Tibial nerve (tissue), 4 donors: ENCODE measurements at regions not wholly inside any gene's neighbourhood (a gene's known extent, or its start where the extent isn't known, plus 50 kb on each side); places are given as distances from the start of the nearest gene placed in this dataset.

Experiments used
- DNase-seq, 2 donors: peaks; one replicate each; pipeline ENCODE4 v3.0.0-alpha.2; 2019; ENCODE audit warnings: low spot score in 2 of 2
- H3K27ac ChIP-seq, 4 donors: fragments of 200-600 bp; sonication (generic) in 3 of 4; one replicate each; pipeline ENCODE4 v1.5.1; 2017 to 2019; ENCODE audit warnings: mild to moderate bottlenecking in 1 of 4
- H3K27me3 ChIP-seq, 2 donors: fragments of 200-600 bp; sonication (generic) in 1 of 2; one replicate each; pipeline versions ENCODE4 v1.5.1 to v1.6.0; 2017 to 2019
- H3K36me3 ChIP-seq, 3 donors: fragments of 200-600 bp; sonication (generic); one replicate each; pipeline ENCODE4 v1.5.1; 2018 to 2019
- H3K4me1 ChIP-seq, 4 donors: fragments of 200-600 bp; sonication (generic) in 3 of 4; one replicate each; pipeline ENCODE4 v1.5.1; 2017 to 2019
- H3K4me3 ChIP-seq, 4 donors: fragments of 200-600 bp; sonication (generic) in 3 of 4; one replicate each; pipeline ENCODE4 v1.5.1; 2017 to 2019; ENCODE audit warnings: mild to moderate bottlenecking in 1 of 4, moderate library complexity in 1 of 4
- H3K9me3 ChIP-seq, 4 donors: fragments of 200-600 bp; sonication (generic) in 3 of 4; one replicate each; pipeline ENCODE4 v1.5.1; 2017 to 2019
- EP300 ChIP-seq, 2 donors: sonication (generic); formaldehyde crosslinking; IDR thresholded peaks; one replicate each; pipeline ENCODE4 v1.6.1; 2017; ENCODE audit warnings: antibody characterized with exemption in 2 of 2, mild to moderate bottlenecking in 1 of 2
- POLR2A ChIP-seq, 2 donors: fragments of 450-650 bp; IDR thresholded peaks; one replicate each; pipeline ENCODE4 v1.6.1; 2017; ENCODE audit warnings: antibody characterized with exemption in 2 of 2, mild to moderate bottlenecking in 2 of 2, moderate library complexity in 2 of 2
- WGBS, 2 donors: methylation state at CpG; one replicate each; pipeline ENCODE4 v1.1.5; 2018; 5-methylcytosine and 5-hydroxymethylcytosine counted together
- TF ChIP-seq, protein P1 (sequence below), 5 experiments: fragments of 200-600 bp in 3 of 5; fragments of 450-650 bp in 2 of 5; sonication (generic) in 3 of 5; IDR thresholded peaks; one replicate each; pipeline ENCODE4 v1.5.1; 2016 to 2019; ENCODE audit warnings: antibody characterized with exemption in 5 of 5, mild to moderate bottlenecking in 3 of 5, moderate library complexity in 2 of 5

DNA sequence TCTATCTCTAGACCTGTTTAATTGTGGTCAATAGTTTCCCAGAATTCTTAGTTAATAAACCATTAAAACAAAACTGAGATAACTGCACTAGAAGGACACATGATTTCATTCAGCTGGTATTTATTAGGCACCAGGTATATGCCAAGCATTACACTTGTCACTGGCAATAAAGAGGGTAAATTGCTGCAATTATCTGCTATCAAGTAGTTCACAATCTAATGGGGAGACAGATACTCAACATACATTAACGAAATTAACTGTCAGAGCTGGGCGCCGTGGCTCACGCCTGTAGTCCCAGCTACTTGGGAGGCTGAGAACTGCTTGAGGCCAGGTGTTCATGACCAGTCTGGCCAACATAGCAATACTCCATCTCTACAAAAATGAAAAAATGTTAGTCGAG, 71.7 kb upstream of the WIPF1 start:
- TF ChIP-seq, protein P1, sequence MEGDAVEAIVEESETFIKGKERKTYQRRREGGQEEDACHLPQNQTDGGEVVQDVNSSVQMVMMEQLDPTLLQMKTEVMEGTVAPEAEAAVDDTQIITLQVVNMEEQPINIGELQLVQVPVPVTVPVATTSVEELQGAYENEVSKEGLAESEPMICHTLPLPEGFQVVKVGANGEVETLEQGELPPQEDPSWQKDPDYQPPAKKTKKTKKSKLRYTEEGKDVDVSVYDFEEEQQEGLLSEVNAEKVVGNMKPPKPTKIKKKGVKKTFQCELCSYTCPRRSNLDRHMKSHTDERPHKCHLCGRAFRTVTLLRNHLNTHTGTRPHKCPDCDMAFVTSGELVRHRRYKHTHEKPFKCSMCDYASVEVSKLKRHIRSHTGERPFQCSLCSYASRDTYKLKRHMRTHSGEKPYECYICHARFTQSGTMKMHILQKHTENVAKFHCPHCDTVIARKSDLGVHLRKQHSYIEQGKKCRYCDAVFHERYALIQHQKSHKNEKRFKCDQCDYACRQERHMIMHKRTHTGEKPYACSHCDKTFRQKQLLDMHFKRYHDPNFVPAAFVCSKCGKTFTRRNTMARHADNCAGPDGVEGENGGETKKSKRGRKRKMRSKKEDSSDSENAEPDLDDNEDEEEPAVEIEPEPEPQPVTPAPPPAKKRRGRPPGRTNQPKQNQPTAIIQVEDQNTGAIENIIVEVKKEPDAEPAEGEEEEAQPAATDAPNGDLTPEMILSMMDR (IDR thresholded peaks at IDR 0.05): no peak
- TF ChIP-seq EP300 (IDR thresholded peaks at IDR 0.05) (no peak), POLR2A (IDR thresholded peaks at IDR 0.05) (no peak)

DNA sequence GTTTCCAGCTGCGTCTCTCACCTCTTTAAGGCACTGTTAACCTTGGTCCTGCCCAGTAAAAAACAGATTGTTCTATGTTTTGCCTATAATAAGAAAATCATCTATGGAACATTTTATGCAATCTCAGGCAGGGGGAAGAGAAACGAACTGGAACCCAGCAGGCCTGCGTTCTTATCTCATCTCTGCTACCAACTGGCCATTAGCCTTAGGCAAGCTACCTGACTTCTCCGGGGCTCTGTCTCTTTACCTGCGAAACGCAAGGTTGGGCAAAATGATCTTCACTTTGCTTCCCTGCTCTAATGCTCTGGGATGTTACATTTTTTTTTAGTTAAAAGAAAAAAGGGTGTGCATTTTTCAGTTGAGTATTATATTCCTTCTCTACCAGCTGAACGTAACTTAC, 70.5 kb upstream of the WIPF1 start:
- Histone ChIP-seq H3K27me3 (no peaks in the 10 kb centered on the region), H3K9me3 (peaks cover 0 to 5% (median 0%) of the 10 kb centered on the region in 4 donors), H3K27ac (peak overlapping the region in 3 of 4 donors; percentile 51 to 91 (median 84)), H3K4me3 (no peak overlapping the region), H3K4me1 (peaks cover 0 to 84% (median 56%) of the 10 kb centered on the region in 4 donors), H3K36me3 (peaks cover 0 to 18% (median 0%) of the 10 kb centered on the region in 3 donors)
- no peak for DNase-seq
- TF ChIP-seq, protein P1 (IDR thresholded peaks at IDR 0.05): no peak
- TF ChIP-seq POLR2A (IDR thresholded peaks at IDR 0.05): no peak
- TF ChIP-seq EP300 (IDR thresholded peaks at IDR 0.05): no peak
- WGBS, 2 donors: 82 to 85% methylated on average over 7 of the region's 7 CpGs

More for the DNA sequence above, 71.7 kb upstream of the WIPF1 start:
- Histone ChIP-seq H3K9me3 (peaks cover 0 to 5% (median 0%) of the 10 kb centered on the region in 4 donors), H3K4me1 (peaks cover 0 to 84% (median 47%) of the 10 kb centered on the region in 4 donors), H3K4me3 (no peak overlapping the region), H3K27ac (peak overlapping the region in 1 of 4 donors; percentile 68), H3K27me3 (no peaks in the 10 kb centered on the region), H3K36me3 (peaks cover 0 to 18% (median 0%) of the 10 kb centered on the region in 3 donors)
- WGBS, 2 donors: 86 to 94% methylated on average over 5 of the region's 5 CpGs
- no peak for DNase-seq

DNA sequence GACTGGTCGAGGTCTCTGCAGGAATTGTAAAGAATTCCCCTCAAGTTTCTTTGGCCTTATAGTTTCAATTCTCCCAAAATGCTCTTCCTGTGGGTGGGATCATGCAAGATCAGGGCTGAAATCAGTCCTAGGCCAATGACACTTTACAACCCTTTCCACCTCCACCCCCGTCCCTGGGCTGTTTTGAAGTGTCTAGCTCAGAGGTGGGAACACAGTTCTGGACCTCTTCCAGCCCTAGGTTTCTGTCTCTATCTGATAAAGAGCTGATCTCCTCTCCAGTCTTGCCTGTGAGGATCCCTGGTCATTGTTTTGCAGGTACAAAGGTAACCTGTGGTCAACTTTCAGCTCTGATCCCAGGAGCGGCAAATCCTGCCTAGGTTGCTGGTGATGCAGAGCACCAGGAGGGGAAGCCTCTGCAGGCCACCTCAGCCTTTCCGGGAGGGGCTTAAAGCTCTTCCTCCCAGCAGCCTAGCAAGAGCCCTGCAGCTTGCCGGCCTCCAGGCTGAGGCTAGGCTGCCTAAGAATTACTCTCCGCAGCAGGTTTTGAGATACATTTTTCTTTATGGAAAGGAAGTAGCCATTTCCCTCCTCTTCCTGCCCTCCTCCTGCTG, 69.8 kb upstream of the WIPF1 start:
- H3K36me3 ChIP-seq: peaks cover 0 to 10% (median 0%) of the 10 kb centered on the region in 3 donors
- no peak overlapping the region for H3K4me3 ChIP-seq
- peaks cover 0 to 88% (median 63%) of the 10 kb centered on the region in 4 donors for H3K4me1 ChIP-seq
- H3K27me3 ChIP-seq: no peaks in the 10 kb centered on the region
- DNase-seq: no peak
- peak overlapping the region; percentile 51 to 91 (median 75) for H3K27ac ChIP-seq
- TF ChIP-seq, protein P1 (IDR thresholded peaks at IDR 0.05): no peak
- TF ChIP-seq EP300 (IDR thresholded peaks at IDR 0.05) (no peak), POLR2A (IDR thresholded peaks at IDR 0.05) (no peak)
- peaks cover 0 to 5% (median 0%) of the 10 kb centered on the region in 4 donors for H3K9me3 ChIP-seq
- WGBS, 2 donors: 40 to 41% methylated on average over 6 of the region's 6 CpGs

DNA sequence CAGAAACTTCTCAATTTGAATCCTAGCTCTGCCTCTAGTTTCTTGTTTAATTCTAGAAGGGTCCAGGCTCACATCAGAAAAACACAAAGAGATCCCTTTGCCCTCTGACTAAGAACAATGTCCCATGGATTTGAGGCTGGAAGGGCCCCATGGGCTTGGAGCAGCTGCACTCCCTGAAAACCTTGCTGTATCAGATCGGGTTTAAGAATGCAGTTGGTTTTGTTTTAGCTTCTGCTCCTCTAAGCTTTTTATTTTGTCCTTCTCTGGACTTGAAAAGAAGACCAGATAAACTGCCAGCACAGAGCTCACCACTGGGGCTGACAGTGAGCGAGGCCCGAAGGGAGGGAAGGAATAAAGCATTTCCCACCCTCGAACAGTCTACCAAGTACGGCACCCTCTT, 69.2 kb upstream of the WIPF1 start:
- peaks cover 0 to 4% (median 0%) of the 10 kb centered on the region in 4 donors for H3K9me3 ChIP-seq
- peaks cover 0 to 5% (median 0%) of the 10 kb centered on the region in 3 donors for H3K36me3 ChIP-seq
- peaks cover 0 to 93% (median 68%) of the 10 kb centered on the region in 4 donors for H3K4me1 ChIP-seq
- H3K4me3 ChIP-seq: no peak overlapping the region
- no peaks in the 10 kb centered on the region for H3K27me3 ChIP-seq
- 21 to 25% methylated on average over 5 of the region's 5 CpGs for WGBS, 2 donors
- TF ChIP-seq, protein P1 (IDR thresholded peaks at IDR 0.05): no peak
- TF ChIP-seq EP300 (IDR thresholded peaks at IDR 0.05): no peak
- no peak for TF ChIP-seq POLR2A (IDR thresholded peaks at IDR 0.05)
- H3K27ac ChIP-seq: peak overlapping the region; percentile 51 to 91 (median 75)
- DNase-seq: no peak

DNA sequence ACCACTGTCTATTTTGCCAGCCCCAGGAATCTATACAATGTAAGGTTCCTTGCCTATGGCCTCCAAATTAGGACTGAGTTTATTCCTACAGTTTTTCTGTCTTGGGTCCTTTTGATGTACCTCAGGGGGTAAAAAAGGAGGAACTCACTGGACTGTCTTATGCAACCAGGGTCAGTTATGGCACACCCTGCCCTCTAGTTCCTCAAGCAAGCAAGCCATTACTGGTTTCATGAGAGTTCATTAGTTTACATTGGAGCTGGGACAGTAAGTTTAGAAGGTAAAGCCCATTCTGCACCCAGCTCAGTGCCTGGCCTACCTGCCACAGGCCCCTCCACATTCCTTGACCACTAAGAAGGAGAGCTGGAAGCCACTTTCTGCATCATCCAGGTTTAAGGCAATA, 68.7 kb upstream of the WIPF1 start:
- TF ChIP-seq, protein P1 (IDR thresholded peaks at IDR 0.05): no peak
- TF ChIP-seq EP300 (IDR thresholded peaks at IDR 0.05) (peak in 1 of 2 donors; percentile 31), POLR2A (IDR thresholded peaks at IDR 0.05) (no peak)
- Histone ChIP-seq H3K4me3 (no peak overlapping the region), H3K27me3 (no peaks in the 10 kb centered on the region), H3K27ac (peak overlapping the region; percentile 51 to 91 (median 75)), H3K9me3 (no peaks in the 10 kb centered on the region), H3K4me1 (peaks cover 0 to 98% (median 70%) of the 10 kb centered on the region in 4 donors), H3K36me3 (peaks cover 0 to under 1% (median 0%) of the 10 kb centered on the region in 3 donors)
- DNase-seq: no peak
